ENCODE measurements at regions not wholly inside any gene's neighbourhood (a gene's known extent, or its start where the extent isn't known, plus 50 kb on each side); places are given as distances from the start of the nearest gene placed in this dataset.

GRCh38 chr6:98783578-98783977 is 50.8 kb upstream of the POU3F2 start:
- no peak for FAIRE-seq

All from islet of Langerhans (tissue), 1 donor.